ENCODE measurements at regions not wholly inside any gene's neighbourhood (a gene's known extent, or its start where the extent isn't known, plus 50 kb on each side); places are given as distances from the start of the nearest gene placed in this dataset.

DNA sequence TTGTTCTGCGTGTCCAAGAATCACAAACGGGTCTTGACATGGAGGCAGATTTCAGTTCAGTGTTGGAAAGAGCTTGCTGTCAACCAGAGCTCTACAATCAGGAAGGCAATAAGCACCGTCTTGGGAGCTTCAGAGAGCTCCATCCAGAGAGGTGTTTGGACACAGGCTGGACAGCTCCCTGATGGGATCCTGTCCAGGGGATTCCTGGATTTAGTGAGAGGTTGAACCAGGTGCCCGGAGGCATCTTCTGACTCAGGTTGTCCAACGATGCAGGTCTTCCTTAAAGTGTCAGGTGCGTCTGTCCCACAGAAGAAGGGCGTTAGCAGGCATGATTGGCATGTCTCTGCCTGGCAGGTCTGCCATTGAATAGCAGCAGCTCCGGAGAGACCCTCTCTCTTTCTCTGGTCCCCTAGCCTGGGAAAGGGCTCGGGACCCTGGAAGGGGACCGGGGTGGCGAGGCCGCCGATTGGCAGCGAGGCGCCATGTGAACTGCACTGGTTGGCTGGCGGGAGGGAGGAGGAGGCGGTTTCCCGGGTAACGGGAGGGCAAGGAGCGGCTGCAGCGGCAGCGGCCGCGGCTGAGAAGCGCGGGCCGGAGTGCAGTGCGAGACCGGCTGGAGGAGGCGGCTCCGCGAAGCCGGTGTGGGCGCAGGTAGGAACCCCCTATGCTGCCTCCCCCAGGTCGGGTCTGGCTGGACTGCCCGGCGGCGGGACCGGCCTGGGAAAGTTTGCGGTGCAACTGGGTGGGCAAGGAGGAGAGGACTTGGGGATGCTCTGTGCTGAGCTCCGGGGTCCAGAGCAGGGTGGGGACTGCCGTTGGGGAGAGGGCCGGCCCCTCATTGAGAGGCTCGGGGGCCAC is 104.1 kb upstream of the E2F8 start:
- TF ChIP-seq EZH2 (IDR thresholded peaks at IDR 0.05) (no peak), POLR2AphosphoS5 (IDR thresholded peaks at IDR 0.05; ENCODE audit: borderline replicate concordance, low read depth, low read length) (no peak), FOXP2 (optimal IDR thresholded peaks at IDR 0.05; ENCODE audit: control extremely low read depth, extremely low read length, insufficient read depth) (no peak)
